ENCODE measurements at regions not wholly inside any gene's neighbourhood (a gene's known extent, or its start where the extent isn't known, plus 50 kb on each side); places are given as distances from the start of the nearest gene placed in this dataset.
"Not testable (repeated sequence)": the region's sequence is repeated elsewhere in the genome, so short reads cannot be mapped to it uniquely, and the experiment has no call there.

DNA sequence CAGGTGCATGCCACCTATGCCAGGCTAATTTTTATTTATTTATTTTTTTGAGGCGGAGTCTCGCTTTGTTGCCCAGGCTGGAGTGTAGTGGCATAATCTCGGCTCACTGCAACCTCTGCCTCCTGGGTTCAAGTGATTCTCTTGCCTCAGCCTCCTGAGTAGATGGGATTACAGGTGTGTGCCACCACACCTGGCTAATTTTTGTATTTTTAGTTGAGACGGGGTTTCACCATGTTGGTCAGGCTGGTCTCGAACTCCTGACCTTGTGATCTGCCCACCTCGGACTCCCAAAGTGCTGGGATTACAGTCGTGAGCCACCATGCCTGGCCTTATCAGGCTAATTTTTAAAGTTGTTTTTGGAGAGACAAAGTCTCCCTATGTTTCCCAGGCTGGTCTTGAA lies 210.7 kb upstream of the ZNF217 start:
- not testable (repeated sequence) for TF ChIP-seq EZH2 (IDR thresholded peaks at IDR 0.05; ENCODE audit: insufficient read depth, poor library complexity, severe bottlenecking); EZH2phosphoT487 (IDR thresholded peaks at IDR 0.05; ENCODE audit: insufficient read depth, low read depth)
